H9 (cell line): ENCODE measurements at regions not wholly inside any gene's neighbourhood (a gene's known extent, or its start where the extent isn't known, plus 50 kb on each side); places are given as distances from the start of the nearest gene placed in this dataset.

ENCODE experiments used
- DNase-seq: peaks from one replicate; pipeline ENCODE4 v3.0.0-alpha.2; 2017
- H2AFZ ChIP-seq: one replicate; pipeline ENCODE4 v1.6.1; 2013; ENCODE audit warnings: mild to moderate bottlenecking, low read length, control low read depth, moderate library complexity
- H2AK5ac ChIP-seq: 2 replicates; pipeline ENCODE4 v1.6.1; 2013; ENCODE audit warnings: low read length, control low read depth, mixed read lengths; ENCODE audit not compliant: insufficient read length
- H2BK120ac ChIP-seq: one replicate; pipeline ENCODE4 v1.6.1; 2013; ENCODE audit warnings: low read depth, mild to moderate bottlenecking, low read length, control low read depth, inconsistent platforms; ENCODE audit not compliant: poor library complexity, severe bottlenecking
- H2BK12ac ChIP-seq: 2 replicates; pipeline ENCODE4 v1.6.1; 2013; ENCODE audit warnings: low read length, control low read depth, mixed read lengths, low read depth; ENCODE audit not compliant: insufficient read length
- H2BK15ac ChIP-seq: 2 replicates; pipeline ENCODE4 v1.6.1; 2013; ENCODE audit warnings: low read depth, low read length, control low read depth
- H2BK20ac ChIP-seq: one replicate; pipeline ENCODE4 v1.6.1; 2013; ENCODE audit warnings: low read depth, mild to moderate bottlenecking, low read length, control low read depth, inconsistent platforms; ENCODE audit not compliant: poor library complexity, severe bottlenecking
- H2BK5ac ChIP-seq: 2 replicates; pipeline ENCODE4 v1.6.1; 2013; ENCODE audit warnings: low read length, control low read depth, mixed read lengths; ENCODE audit not compliant: insufficient read length
- H3K14ac ChIP-seq: 2 replicates; pipeline ENCODE4 v1.6.1; 2013; ENCODE audit warnings: low read length, control low read depth; ENCODE audit not compliant: insufficient read depth
- H3K18ac ChIP-seq: 2 replicates; pipeline ENCODE4 v1.6.1; 2013; ENCODE audit warnings: low read depth, mild to moderate bottlenecking, mixed read lengths, low read length, control low read depth; ENCODE audit not compliant: insufficient read length
- H3K23ac ChIP-seq: 2 replicates; pipeline ENCODE4 v1.6.1; 2013; ENCODE audit warnings: low read length, control low read depth, mixed read lengths, low read depth; ENCODE audit not compliant: insufficient read length
- H3K23me2 ChIP-seq: 2 replicates; pipeline ENCODE4 v1.6.1; 2013; ENCODE audit warnings: low read depth, mild to moderate bottlenecking, mixed read lengths, low read length, control low read depth; ENCODE audit not compliant: insufficient read length, poor library complexity, severe bottlenecking
- H3K27ac ChIP-seq: 2 replicates; pipeline ENCODE4 v1.5.1; 2013; ENCODE audit warnings: low read length, control low read depth, mixed read lengths, low read depth; ENCODE audit not compliant: insufficient read length
- H3K27me3 ChIP-seq: 2 replicates; pipeline ENCODE4 v1.6.1; 2013; ENCODE audit warnings: low read length, control low read depth, inconsistent platforms; ENCODE audit not compliant: insufficient read depth
- H3K4ac ChIP-seq: 2 replicates; pipeline ENCODE4 v1.6.1; 2013; ENCODE audit warnings: low read depth, mild to moderate bottlenecking, control low read depth, inconsistent platforms, low read length, moderate library complexity
- H3K4me1 ChIP-seq: 2 replicates; pipeline ENCODE4 v1.6.1; 2013; ENCODE audit warnings: low read length, control low read depth, inconsistent platforms; ENCODE audit not compliant: insufficient read depth
- H3K4me2 ChIP-seq: 2 replicates; pipeline ENCODE4 v1.6.1; 2013; ENCODE audit warnings: low read length, control low read depth, mixed read lengths; ENCODE audit not compliant: insufficient read length, insufficient read depth
- H3K56ac ChIP-seq: 2 replicates; pipeline ENCODE4 v1.6.1; 2013; ENCODE audit warnings: low read depth, mild to moderate bottlenecking, mixed read lengths, low read length, control low read depth; ENCODE audit not compliant: insufficient read length
- H3K79me1 ChIP-seq: 2 replicates; pipeline ENCODE4 v1.6.1; 2013; ENCODE audit warnings: low read depth, mild to moderate bottlenecking, moderate library complexity, low read length, control low read depth, inconsistent platforms; ENCODE audit not compliant: insufficient read depth, poor library complexity, severe bottlenecking
- H3K79me2 ChIP-seq: 2 replicates; pipeline ENCODE4 v1.6.1; 2013; ENCODE audit warnings: low read length, control low read depth, inconsistent platforms; ENCODE audit not compliant: insufficient read depth
- H3K9ac ChIP-seq: 2 replicates; pipeline ENCODE4 v1.6.1; 2013; ENCODE audit warnings: low read length, control low read depth, mixed read lengths; ENCODE audit not compliant: insufficient read length; ENCODE audit errors: extremely low read depth
- H3K9me3 ChIP-seq: one replicate; pipeline ENCODE4 v1.6.1; 2013; ENCODE audit warnings: low read depth, low read length, inconsistent platforms; ENCODE audit not compliant: control insufficient read depth
- H3T11ph ChIP-seq: one replicate; pipeline ENCODE4 v1.6.1; 2013; ENCODE audit warnings: mild to moderate bottlenecking, low read length, control low read depth, inconsistent platforms
- H4K20me1 ChIP-seq: one replicate; pipeline ENCODE4 v1.6.1; 2013; ENCODE audit not compliant: control insufficient read depth, insufficient read length, insufficient read depth
- H4K5ac ChIP-seq: 2 replicates; pipeline ENCODE4 v1.6.1; 2013; ENCODE audit warnings: low read depth, mild to moderate bottlenecking, mixed read lengths, low read length, control low read depth; ENCODE audit not compliant: insufficient read length
- H4K8ac ChIP-seq: replicated peaks from 2 replicates; pipeline ENCODE4 v1.6.1; 2013; ENCODE audit warnings: low read length, control low read depth, mixed read lengths, low read depth; ENCODE audit not compliant: insufficient read length
- H4K91ac ChIP-seq: 2 replicates; pipeline ENCODE4 v1.6.1; 2013; ENCODE audit warnings: low read depth, mild to moderate bottlenecking, moderate library complexity, mixed read lengths, low read length, control low read depth; ENCODE audit not compliant: insufficient read length
- H3K27ac Mint-ChIP-seq, 3 experiments: 2 replicates in 2 of 3; 3 replicates in 1 of 3; pipeline ENCODE4 v1.8.0; 2020 to 2021; ENCODE audit warnings: mixed read lengths in 3 of 3, mild to moderate bottlenecking in 1 of 3, moderate library complexity in 1 of 3
- H3K27me3 Mint-ChIP-seq: 2 replicates; pipeline ENCODE4 v1.8.0; 2021; ENCODE audit warnings: low read depth, mild to moderate bottlenecking, moderate library complexity, mixed read lengths
- H3K36me3 Mint-ChIP-seq, 3 experiments: 2 replicates in 2 of 3; 3 replicates in 1 of 3; pipeline ENCODE4 v1.8.0; 2020 to 2021; ENCODE audit warnings: low read depth in 3 of 3, mixed read lengths in 3 of 3; ENCODE audit not compliant: insufficient read depth in 1 of 3
- H3K4me1 Mint-ChIP-seq, 2 experiments: 2 replicates each; pipeline ENCODE4 v1.8.0; 2020; ENCODE audit warnings: mixed read lengths in 2 of 2
- H3K4me3 Mint-ChIP-seq, 2 experiments: 2 replicates in 1 of 2; 3 replicates in 1 of 2; pipeline ENCODE4 v1.8.0; 2020 to 2021; ENCODE audit warnings: mild to moderate bottlenecking in 2 of 2, mixed read lengths in 2 of 2, moderate library complexity in 1 of 2
- H3K9me3 Mint-ChIP-seq, 2 experiments: 2 replicates in 1 of 2; 3 replicates in 1 of 2; pipeline ENCODE4 v1.8.0; 2020; ENCODE audit warnings: mild to moderate bottlenecking in 2 of 2, mixed read lengths in 2 of 2, moderate library complexity in 1 of 2
- CTCF ChIP-seq: fragments of 200-600 bp; sonication (generic); conservative IDR thresholded peaks from 3 replicates; pipeline ENCODE4 v1.8.0; 2021; ENCODE audit warnings: antibody characterized with exemption, mild to moderate bottlenecking
- WGBS: extraction: QIAGEN DNeasy Blood & Tissue Kit; methylation state at CpG from one replicate; pipeline ENCODE4 v1.1.7; 2013; ENCODE audit warnings: missing lambda C conversion rate, low lambda C conversion rate, mixed read lengths; ENCODE audit not compliant: insufficient read length; ENCODE audit errors: extremely low coverage; 5-methylcytosine and 5-hydroxymethylcytosine counted together

- Histone ChIP-seq H4K91ac (no peak overlapping the region), H3K4me1 (no peaks in the 10 kb centered on the region; the same call in 1 of the 2 replicates), H3K23me2 (no peaks in the 10 kb centered on the region), H2AFZ (no peak overlapping the region), H2BK5ac (no peak overlapping the region), H3K9ac (no peak overlapping the region), H3T11ph (no peak overlapping the region), H2BK12ac (no peak overlapping the region), H4K8ac (no peak overlapping the region), H3K23ac (no peak overlapping the region), H3K79me2 (no peaks in the 10 kb centered on the region), H2BK120ac (no peak overlapping the region), H3K9me3 (no peaks in the 10 kb centered on the region), H3K27ac (no peak overlapping the region), H2AK5ac (no peak overlapping the region), H3K14ac (no peak overlapping the region), H3K4me2 (no peak overlapping the region), H3K4ac (no peak overlapping the region), H3K56ac (no peak overlapping the region), H3K27me3 (no peaks in the 10 kb centered on the region), H3K79me1 (no peaks in the 10 kb centered on the region), H2BK20ac (no peak overlapping the region), H4K20me1 (no peaks in the 10 kb centered on the region), H2BK15ac (no peak overlapping the region), H3K18ac (no peak overlapping the region), H4K5ac (no peak overlapping the region)
- no peak for DNase-seq
- H3K27me3 Mint-ChIP-seq, result no peaks in the 10 kb centered on the region
- H3K4me3 Mint-ChIP-seq, result no peak overlapping the region
- WGBS, result no CpG with 5 or more reads among the region's 4 CpGs
- no peak for TF ChIP-seq CTCF
- no peak overlapping the region for H3K27ac Mint-ChIP-seq
- no peaks in the 10 kb centered on the region for H3K36me3 Mint-ChIP-seq
- peaks cover 12 to 14% of the 10 kb centered on the region in 2 experiments for H3K4me1 Mint-ChIP-seq
- H3K9me3 Mint-ChIP-seq, result no peaks in the 10 kb centered on the region
Measured at GRCh38 chr1:96090134-96090533, 631.5 kb upstream of the PTBP2 start.
